HFF-Myc (cell line): ENCODE measurements at regions not wholly inside any gene's neighbourhood (a gene's known extent, or its start where the extent isn't known, plus 50 kb on each side); places are given as distances from the start of the nearest gene placed in this dataset.

ENCODE experiments used
- DNase-seq: peaks from one replicate; pipeline ENCODE4 v3.0.0-alpha.2; 2011; ENCODE audit warnings: low read depth; ENCODE audit errors: extremely low read depth
- H3K4me3 ChIP-seq: replicated peaks from 2 replicates; pipeline ENCODE4 v1.5.1; 2011; ENCODE audit warnings: low read depth, mild to moderate bottlenecking, control low read depth, low read length
- TF ChIP-seq, protein P1 (sequence below): IDR thresholded peaks from 2 replicates; pipeline ENCODE4 v1.5.1; 2012; ENCODE audit warnings: mild to moderate bottlenecking, low read depth, low read length, control low read depth; ENCODE audit errors: missing control alignments

DNA sequence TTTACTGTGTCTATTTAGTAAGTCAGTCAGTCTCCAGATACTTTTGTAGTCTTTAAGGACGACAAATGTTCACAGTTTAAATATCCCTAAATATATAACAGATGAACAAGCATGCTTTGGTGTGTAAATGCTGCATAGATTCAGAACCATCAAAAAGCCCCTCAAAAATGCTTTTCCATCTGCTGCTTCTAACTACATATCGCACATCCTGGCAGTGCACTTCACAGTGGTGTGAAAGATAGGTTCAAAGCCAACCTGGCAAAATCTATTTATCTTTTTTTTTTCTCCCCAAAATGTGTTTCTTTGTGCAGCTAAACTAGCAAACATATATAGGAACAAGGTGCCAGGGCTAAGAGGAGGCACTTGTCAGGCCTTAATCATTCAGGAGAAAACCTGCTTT, 753.8 kb downstream of the PLCL1 start:
- DNase-seq, result no peak
- no peak overlapping the region for H3K4me3 ChIP-seq
- TF ChIP-seq, protein P1, sequence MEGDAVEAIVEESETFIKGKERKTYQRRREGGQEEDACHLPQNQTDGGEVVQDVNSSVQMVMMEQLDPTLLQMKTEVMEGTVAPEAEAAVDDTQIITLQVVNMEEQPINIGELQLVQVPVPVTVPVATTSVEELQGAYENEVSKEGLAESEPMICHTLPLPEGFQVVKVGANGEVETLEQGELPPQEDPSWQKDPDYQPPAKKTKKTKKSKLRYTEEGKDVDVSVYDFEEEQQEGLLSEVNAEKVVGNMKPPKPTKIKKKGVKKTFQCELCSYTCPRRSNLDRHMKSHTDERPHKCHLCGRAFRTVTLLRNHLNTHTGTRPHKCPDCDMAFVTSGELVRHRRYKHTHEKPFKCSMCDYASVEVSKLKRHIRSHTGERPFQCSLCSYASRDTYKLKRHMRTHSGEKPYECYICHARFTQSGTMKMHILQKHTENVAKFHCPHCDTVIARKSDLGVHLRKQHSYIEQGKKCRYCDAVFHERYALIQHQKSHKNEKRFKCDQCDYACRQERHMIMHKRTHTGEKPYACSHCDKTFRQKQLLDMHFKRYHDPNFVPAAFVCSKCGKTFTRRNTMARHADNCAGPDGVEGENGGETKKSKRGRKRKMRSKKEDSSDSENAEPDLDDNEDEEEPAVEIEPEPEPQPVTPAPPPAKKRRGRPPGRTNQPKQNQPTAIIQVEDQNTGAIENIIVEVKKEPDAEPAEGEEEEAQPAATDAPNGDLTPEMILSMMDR, result no peak

DNA sequence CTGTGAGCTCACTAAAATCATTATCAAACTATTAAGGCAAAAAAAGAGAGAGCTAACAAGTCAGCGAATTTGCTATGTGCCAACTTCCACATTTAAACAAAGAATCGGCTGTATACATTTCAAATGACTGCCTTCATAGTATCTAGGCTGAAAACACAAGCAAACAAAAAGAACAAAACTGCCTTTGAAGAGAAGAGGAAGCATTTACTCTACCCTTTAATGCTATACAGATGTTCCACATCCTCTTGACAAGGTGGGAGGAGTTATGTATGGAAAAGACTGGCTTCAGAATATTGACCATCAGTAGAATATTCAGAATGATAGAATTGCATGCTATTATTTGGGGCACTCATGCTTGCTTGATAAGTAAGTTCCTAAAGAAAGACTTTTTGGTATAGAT, 741.7 kb downstream of the PLCL1 start:
- DNase-seq, result no peak
- no peak overlapping the region for H3K4me3 ChIP-seq
- TF ChIP-seq, protein P1, result no peak

DNA sequence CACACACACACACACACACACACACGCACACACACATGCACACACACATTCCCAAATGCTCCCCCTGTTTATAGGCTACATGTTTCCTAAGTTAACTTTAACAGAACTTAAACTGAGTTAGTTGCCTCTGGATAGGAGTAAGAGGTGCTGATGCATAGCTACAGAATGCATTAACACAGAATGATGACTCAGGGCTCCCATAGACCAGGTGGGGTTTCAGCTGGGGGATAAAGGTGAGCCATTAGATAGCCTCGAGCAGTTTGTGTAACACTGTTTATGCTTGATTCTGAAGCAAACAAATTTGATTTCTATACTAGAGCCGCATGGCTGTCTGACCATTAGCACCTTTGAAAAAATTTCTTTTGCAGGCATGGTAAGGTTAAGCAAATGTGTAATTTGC, 741.0 kb downstream of the PLCL1 start:
- no peak overlapping the region for H3K4me3 ChIP-seq
- no peak for DNase-seq
- TF ChIP-seq, protein P1, result no peak

DNA sequence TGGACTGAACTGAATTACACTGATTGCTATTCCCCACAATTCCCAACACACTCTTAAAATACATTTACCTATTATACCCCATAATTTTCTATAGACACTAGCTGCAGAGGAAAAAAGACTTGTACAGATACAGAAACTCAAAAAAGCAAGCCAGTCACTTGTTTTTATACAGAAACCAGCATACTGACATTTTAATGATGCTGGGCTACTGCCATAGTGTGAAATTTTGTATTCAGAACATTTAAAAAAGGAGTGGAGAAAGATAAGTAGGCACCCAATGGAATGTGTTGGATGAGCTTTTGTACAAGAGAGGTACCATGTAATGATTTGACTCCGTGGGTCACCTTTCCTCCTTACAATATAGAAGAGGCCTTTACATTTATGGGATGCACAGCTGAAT, 740.1 kb downstream of the PLCL1 start:
- DNase-seq, result no peak
- TF ChIP-seq, protein P1, result no peak

DNA sequence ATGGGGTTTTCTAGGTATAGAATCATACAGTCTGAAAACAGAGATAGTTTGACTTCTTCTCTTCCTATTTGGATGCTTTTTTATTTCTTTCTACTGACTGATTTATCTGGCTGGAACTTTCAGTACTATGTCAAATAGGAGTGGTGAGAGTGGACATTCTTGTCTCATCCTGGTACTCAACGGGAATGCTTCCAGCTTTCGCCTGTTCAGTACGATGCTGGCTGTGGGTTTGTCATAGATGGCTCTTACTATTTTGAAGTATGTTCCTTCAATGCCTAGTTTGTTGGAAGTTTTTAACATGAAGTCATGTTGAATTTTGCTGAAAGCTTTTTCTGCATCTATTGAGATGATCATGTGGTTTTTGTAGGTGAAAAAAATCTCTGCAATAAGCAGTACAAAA, 730.4 kb downstream of the PLCL1 start:
- TF ChIP-seq, protein P1, result no peak
- no peak for DNase-seq
- no peak overlapping the region for H3K4me3 ChIP-seq

More for the DNA sequence above, 740.1 kb downstream of the PLCL1 start:
- H3K4me3 ChIP-seq, result no peak overlapping the region

DNA sequence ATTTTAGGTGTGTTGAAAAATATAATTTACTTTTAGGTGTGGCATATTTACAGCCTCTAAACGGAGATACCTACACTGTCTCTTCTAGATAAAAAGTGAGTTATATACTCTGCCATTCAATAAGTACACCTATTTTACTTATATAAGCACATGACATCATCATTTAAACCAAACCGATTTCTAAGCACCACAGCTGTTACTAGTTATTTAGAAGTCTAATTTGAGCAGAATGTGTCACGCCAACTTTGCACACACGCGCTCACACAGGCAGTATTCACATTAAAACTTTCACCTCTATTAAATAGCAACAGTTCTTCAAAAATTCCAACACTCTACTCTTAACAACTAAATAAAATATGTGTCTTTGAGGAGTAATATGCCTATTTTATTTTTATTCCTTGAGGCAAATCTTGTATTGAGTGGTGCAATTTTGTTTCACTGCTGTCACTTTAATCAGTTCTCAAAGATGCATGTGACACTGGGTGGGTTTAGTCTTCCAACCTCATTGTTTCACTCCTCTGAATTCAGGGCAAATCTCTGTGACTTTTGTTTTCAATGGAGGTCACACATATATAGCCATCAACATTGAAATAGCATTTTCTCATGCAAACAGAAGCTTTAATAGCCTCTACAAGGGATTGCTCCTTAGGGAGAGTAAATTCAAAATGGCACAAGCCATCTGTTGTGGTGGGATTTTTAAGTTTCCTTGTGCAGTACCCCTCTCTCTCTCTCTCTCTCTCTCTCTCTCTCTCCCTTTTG, 721.0 kb downstream of the PLCL1 start:
- H3K4me3 ChIP-seq, result no peak overlapping the region
- no peak for DNase-seq
- TF ChIP-seq, protein P1, result no peak

DNA sequence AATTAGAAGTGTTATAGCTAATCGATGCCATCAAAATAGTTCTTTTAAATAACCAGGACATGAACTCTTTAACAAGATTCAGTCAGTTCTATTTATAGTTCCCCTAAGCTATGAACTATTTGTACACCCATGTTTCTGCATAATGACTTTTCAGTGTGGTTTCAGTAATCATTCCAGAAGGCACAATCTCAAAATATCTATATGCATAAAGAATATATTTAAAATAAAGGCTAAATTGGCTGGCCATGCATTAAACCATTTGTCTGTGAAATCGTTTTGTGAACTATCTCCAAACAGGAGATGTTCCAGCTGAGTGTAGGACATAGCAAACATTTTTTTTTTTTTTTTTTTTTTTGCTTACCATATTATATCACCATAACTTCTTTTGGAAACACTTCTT, 719.3 kb downstream of the PLCL1 start:
- TF ChIP-seq, protein P1, result no peak
- DNase-seq, result no peak
- no peak overlapping the region for H3K4me3 ChIP-seq
